ENCODE measurements at regions not wholly inside any gene's neighbourhood (a gene's known extent, or its start where the extent isn't known, plus 50 kb on each side); places are given as distances from the start of the nearest gene placed in this dataset.

DNA sequence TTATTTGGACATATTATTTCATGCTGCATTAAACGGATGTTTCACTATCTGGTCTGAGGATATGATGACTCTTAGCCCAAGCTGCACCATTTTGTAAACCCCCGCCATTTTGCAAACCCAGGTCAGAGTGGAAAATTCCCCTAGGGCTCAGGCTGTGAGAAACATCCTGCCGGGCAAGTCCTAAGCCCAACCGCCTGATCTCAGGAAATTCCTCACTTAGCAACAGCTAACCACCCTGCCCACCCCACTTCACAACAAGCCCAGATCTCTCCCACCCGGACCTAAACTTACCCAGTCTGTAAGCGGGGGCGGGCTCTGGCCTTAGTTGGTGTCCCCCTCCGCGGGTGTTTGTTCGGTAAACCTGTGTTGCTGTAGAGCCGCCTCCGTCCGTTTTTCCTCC lies 2747.1 kb downstream of the PCDH7 start:
- POLR2A ChIA-PET (ENCODE audit: partially characterized antibody) = no interaction called here

More for the DNA sequence above, 2747.1 kb downstream of the PCDH7 start:
- H3K23me2 ChIP-seq (ENCODE audit: low read depth, low read length) = no peaks in the 10 kb centered on the region
- CTCF ChIA-PET (ENCODE audit: partially characterized antibody) = interaction anchor here (0.5 to 0.8 kb wide), 2 partner anchors 60 to 377 kb away, joined by 3 read pairs; no protein-coding TSS in a partner anchor
- H3K4me3 ChIP-seq (ENCODE audit: extremely low read depth in 1 of 4, insufficient read depth in 2 of 4, low read depth in 3 of 4, low read length in 4 of 4) = no peak overlapping the region
- no peaks in the 10 kb centered on the region; a peak in 1 of 8 replicates for H3K36me3 ChIP-seq (ENCODE audit: control insufficient read depth in 2 of 4, insufficient read depth in 4 of 4, low read length in 3 of 4)
- peak overlapping the region; percentile 20; the same call in 1 of the 2 replicates for H2AFZ ChIP-seq (ENCODE audit: low read length)
- H2BK120ac ChIP-seq (replicated peaks; ENCODE audit: low read depth, low read length) = no peak overlapping the region
- H3K79me2 ChIP-seq (ENCODE audit: control insufficient read depth in 1 of 2, insufficient read depth in 2 of 2, low read length in 2 of 2) = no peaks in the 10 kb centered on the region
- H3K4me1 ChIP-seq (replicated peaks in 1 of 4; ENCODE audit: control insufficient read depth in 3 of 4, insufficient read depth in 4 of 4, low read length in 3 of 4) = no peaks in the 10 kb centered on the region
- H4K8ac ChIP-seq (ENCODE audit: extremely low read depth, insufficient read depth, low read length) = peak overlapping the region; percentile 86; the same call in 1 of the 2 replicates
- H2BK20ac ChIP-seq (ENCODE audit: low read length) = no peak overlapping the region
- H3K79me1 ChIP-seq (ENCODE audit: low read depth, low read length) = no peaks in the 10 kb centered on the region
- no peak overlapping the region for H2BK15ac ChIP-seq (ENCODE audit: low read length)
- no peak overlapping the region for H3K56ac ChIP-seq (replicated peaks; ENCODE audit: insufficient read length, low read depth, low read length)
- H3K23ac ChIP-seq (ENCODE audit: insufficient read length) = no peak overlapping the region
- no peak overlapping the region for H2AK5ac ChIP-seq (ENCODE audit: low read depth, low read length)
- no peak overlapping the region for H3K27ac ChIP-seq (ENCODE audit: low read depth, low read length)
- no peak overlapping the region for H3K18ac ChIP-seq (ENCODE audit: extremely low read depth, low read length)
- H3K4me2 ChIP-seq (ENCODE audit: insufficient read depth in 1 of 2, low read depth in 2 of 2, low read length in 2 of 2) = no peak overlapping the region
- FAIRE-seq (no peak), DNase-seq (ENCODE audit: low read depth in 1 of 2, low spot score in 2 of 2) (peak in 1 of 2 experiments; percentile 43)
- H3K14ac ChIP-seq (ENCODE audit: insufficient read length) = no peak overlapping the region
- H4K91ac ChIP-seq (replicated peaks; ENCODE audit: insufficient read length, low read length) = no peak overlapping the region
- 97% methylated on average over 13 of the region's 13 CpGs; no CpG with 5 or more reads in 1 of the 2 experiments for WGBS, 2 experiments (ENCODE audit: extremely low coverage in 1 of 2, insufficient coverage in 1 of 2, insufficient read length in 1 of 2, insufficient replicate concordance in 2 of 2, low coverage in 1 of 2, low lambda C conversion rate in 2 of 2, missing lambda C conversion rate in 1 of 2)
- no peak for TF ChIP-seq CTBP2 (IDR thresholded peaks at IDR 0.05; ENCODE audit: borderline replicate concordance, insufficient read depth, insufficient read length, low read length)
- TF ChIP-seq YY1 (IDR thresholded peaks at IDR 0.05; ENCODE audit: low read depth, low read length) = peak; percentile 91
- no peak for TF ChIP-seq PHF8 (conservative IDR thresholded peaks at IDR 0.05; ENCODE audit: low read depth, low read length)
- TF ChIP-seq JUND (IDR thresholded peaks at IDR 0.05; ENCODE audit: low read length) = no peak
- peak; percentile 30; the same call in 1 of the 2 replicates for TF ChIP-seq TEAD4 (IDR thresholded peaks at IDR 0.05; ENCODE audit: low read depth, low read length)
- no peak for TF ChIP-seq KDM5A (IDR thresholded peaks at IDR 0.05; ENCODE audit: low read length)
- TF ChIP-seq, protein P1, sequence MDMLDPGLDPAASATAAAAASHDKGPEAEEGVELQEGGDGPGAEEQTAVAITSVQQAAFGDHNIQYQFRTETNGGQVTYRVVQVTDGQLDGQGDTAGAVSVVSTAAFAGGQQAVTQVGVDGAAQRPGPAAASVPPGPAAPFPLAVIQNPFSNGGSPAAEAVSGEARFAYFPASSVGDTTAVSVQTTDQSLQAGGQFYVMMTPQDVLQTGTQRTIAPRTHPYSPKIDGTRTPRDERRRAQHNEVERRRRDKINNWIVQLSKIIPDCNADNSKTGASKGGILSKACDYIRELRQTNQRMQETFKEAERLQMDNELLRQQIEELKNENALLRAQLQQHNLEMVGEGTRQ (IDR thresholded peaks at IDR 0.05; ENCODE audit: low read length) = no peak
- TF ChIP-seq ATF2 (IDR thresholded peaks at IDR 0.05; ENCODE audit: low read length) = no peak
- 0 out of 2 replicates have a peak, but pooled peaks have one; percentile 18 for TF ChIP-seq SP1 (IDR thresholded peaks at IDR 0.05; ENCODE audit: low read depth, low read length)
- no peak overlapping the region for H2BK12ac ChIP-seq (ENCODE audit: low read depth, low read length)
- no peak overlapping the region for H4K5ac ChIP-seq (ENCODE audit: insufficient read length, low read depth, low read length)
- no peaks in the 10 kb centered on the region for H4K20me1 ChIP-seq (replicated peaks in 1 of 2; ENCODE audit: control insufficient read depth in 1 of 2, insufficient read depth in 2 of 2, low read length in 2 of 2)
- peaks cover 3 to 8% of the 10 kb centered on the region in 2 experiments; a peak in 1 of 4 replicates for H3K9me3 ChIP-seq (ENCODE audit: insufficient read depth in 2 of 2, low read depth in 1 of 2, low read length in 1 of 2)
- H2BK5ac ChIP-seq (ENCODE audit: low read depth, low read length) = no peak overlapping the region
- H3K4ac ChIP-seq (replicated peaks; ENCODE audit: insufficient read length, low read depth, low read length) = no peak overlapping the region
- H3K27me3 ChIP-seq (replicated peaks in 1 of 4; ENCODE audit: control insufficient read depth in 3 of 4, extremely low read depth in 1 of 4, insufficient read depth in 3 of 4, low read length in 3 of 4) = no peaks in the 10 kb centered on the region
- H3K9ac ChIP-seq (replicated peaks in 1 of 4; ENCODE audit: extremely low read depth in 1 of 4, low read depth in 3 of 4, low read length in 3 of 4) = no peak overlapping the region
